Fibroblast of skin of abdomen (primary cell): ENCODE measurements at regions not wholly inside any gene's neighbourhood (a gene's known extent, or its start where the extent isn't known, plus 50 kb on each side); places are given as distances from the start of the nearest gene placed in this dataset.
"Not testable (repeated sequence)": the region's sequence is repeated elsewhere in the genome, so short reads cannot be mapped to it uniquely, and the experiment has no call there.

Experiments used
- DNase-seq: peaks from one replicate; pipeline ENCODE4 v3.0.0-alpha.2; 2013

GRCh38 chr1:102659876-102660483 lies 448.3 kb downstream of the COL11A1 start:
- DNase-seq, result not testable (repeated sequence)

- no peak for DNase-seq
Measured at GRCh38 chr1:102655034-102655433, 453.3 kb downstream of the COL11A1 start.

- DNase-seq, result no peak
Measured at GRCh38 chr1:102640872-102641271, 467.4 kb downstream of the COL11A1 start.

GRCh38 chr1:102640312-102640711 lies 468.0 kb downstream of the COL11A1 start:
- no peak for DNase-seq

- no peak for DNase-seq
Measured at GRCh38 chr1:102631691-102632090, 476.6 kb downstream of the COL11A1 start.

DNA sequence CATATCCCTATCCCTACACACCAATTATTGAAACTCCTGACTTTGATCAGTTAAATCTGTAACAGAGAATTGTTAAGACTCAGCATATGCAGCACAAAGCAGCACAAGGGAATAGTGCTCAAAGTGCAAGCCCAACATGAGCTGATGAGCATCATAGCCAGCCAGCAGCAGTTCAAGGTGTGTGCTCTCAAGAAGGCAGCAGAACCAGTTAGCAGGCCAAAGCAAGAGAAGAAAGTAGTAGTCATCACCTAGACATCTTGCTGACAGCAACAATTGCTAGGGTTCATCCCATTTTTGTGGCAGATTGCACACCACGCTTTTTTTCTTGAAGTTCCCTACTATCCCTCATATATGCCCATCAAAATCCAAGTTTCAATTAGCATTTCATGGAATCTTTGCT lies 478.3 kb downstream of the COL11A1 start:
- no peak for DNase-seq

DNA sequence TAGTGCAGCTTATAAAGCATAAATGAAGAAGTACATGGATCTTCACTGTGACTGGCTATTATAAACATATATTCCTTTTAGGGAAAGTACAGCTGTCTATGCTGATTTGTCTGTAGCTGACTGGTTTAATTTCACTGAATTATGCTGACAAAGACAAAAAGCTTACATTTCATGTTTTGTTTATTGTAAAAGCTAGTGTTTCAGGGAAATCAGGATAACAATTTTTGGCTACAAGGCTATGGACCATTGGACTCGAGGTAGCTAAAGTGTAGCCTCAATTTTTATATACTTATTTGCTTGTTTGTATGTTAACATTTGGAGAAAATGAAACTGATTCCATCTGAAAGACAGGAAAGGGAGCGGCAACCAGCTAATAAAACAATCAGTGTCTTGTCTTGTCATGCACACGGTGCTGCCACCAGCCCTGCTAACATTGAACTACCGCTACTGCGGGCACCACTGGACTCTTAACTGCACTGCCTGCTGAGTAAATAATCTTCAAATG lies 480.2 kb downstream of the COL11A1 start:
- no peak for DNase-seq

GRCh38 chr1:102627145-102627544 lies 481.2 kb downstream of the COL11A1 start:
- no peak for DNase-seq

GRCh38 chr1:102615896-102616295 lies 492.4 kb downstream of the COL11A1 start:
- no peak for DNase-seq

- no peak for DNase-seq
Measured at GRCh38 chr1:102595106-102595505, 513.2 kb downstream of the COL11A1 start.

DNA sequence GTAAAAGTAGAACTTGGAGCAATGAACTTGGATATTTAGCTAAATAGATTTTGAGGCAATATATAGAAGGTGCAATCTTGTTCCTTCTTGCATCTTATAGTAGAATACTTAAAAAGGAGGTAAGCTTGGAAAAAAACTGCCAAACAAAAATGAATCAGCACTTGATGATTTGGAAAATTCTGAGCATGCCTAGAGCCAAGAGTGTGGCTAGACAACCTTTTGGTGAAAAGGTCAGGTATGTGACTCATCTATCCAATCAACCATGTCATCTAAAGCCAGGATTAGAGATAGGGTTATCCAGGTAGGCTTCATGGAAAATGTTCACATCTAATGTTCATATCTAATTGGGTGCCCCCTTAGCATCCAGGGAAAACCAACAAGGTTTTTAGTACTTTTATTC lies 515.0 kb downstream of the COL11A1 start:
- no peak for DNase-seq

GRCh38 chr1:102588536-102588935 lies 519.8 kb downstream of the COL11A1 start:
- no peak for DNase-seq

DNA sequence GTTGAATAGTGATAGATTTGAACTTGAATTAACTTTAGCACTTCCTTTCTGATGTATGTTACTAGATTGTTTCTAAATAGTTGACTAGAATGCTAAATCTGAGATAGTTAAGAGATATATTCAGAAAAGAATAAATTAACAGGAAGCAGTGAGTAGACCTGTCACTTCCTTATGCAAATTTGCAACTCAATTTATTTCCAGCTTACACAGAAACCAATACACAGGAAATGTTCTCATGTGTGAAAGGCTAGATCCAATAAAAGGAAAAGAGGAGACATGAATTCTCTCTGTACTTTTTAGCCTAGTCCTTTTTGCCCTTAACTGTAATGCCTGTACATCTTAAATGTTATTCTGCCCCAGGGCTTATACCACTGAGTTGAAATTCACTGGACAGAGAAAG lies 522.3 kb downstream of the COL11A1 start:
- DNase-seq, result no peak

GRCh38 chr1:102580806-102581205 lies 527.5 kb downstream of the COL11A1 start:
- DNase-seq, result no peak

- no peak for DNase-seq
Measured at GRCh38 chr1:102578804-102579203, 529.5 kb downstream of the COL11A1 start.

- no peak for DNase-seq
Measured at GRCh38 chr1:102572637-102573036, 535.7 kb downstream of the COL11A1 start.

DNA sequence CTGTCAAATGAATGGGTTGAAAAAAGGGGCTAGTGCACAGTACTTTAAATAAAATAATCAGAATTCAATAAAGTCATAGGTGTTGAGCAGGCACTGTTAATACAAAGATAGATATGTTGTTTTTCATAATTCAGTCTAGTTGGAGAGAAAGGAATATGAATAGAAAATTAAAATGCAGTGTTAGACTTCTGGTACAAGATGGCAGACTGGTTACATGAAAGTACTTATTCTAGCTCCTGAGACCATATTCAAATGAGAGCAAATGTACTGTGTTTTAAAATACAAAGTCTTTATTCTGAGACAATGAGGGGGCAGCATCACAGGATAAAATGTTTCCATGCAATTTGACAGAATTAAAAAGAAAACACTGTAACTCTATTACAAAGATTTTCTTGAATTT lies 542.1 kb downstream of the COL11A1 start:
- DNase-seq, result no peak

- DNase-seq, result no peak
Measured at GRCh38 chr1:102562380-102562779, 545.9 kb downstream of the COL11A1 start.

DNA sequence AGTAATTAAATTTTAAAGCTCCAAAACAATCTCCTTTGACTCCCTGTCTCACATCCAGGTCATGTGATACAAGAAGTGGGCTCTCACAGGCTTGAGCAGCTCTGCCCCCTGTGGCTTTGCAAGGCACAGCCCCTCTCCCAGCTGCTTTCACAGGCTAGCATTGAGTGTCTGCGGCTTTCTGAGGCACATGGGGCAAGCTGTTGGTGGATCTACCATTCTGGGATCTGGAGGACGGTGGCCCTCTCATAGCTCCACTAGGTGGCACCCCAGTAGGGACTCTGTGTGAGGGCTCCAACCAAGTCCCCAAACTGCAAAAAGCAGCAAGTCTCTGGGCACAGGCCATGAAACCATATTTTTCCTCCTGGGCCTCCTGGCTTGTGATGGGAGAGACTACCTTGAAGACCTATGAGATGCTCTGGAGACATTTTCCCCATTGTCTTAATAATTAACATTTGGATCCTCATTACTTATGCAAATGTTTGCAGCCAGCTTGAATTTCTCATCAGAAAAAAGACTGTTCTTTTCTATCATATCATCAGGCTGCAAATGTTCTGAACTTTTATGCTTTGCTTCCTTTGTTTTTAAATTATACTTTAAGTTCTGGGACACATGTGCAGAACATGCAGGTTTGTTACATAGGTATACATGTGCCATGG lies 554.1 kb upstream of the OLFM3 start:
- no peak for DNase-seq

DNA sequence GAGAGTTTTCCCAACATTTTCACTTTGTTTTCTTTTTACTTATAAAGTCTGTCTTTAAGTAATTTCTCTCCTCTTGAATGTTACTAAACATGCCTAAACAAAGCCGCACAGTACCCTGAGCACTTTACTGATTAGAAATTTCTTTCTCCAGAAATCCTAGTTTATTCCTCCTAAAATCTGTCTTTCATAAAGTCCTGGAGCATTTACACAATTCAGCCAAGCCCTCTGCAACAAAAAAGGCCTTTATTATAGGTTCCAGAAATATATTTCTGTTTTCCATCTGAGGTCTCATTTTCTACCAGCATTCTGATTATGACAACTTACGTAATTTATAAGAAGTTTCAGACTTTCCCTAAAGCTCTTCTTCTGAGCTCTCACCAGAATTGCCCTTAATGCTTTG lies 549.5 kb upstream of the OLFM3 start:
- DNase-seq, result no peak

DNA sequence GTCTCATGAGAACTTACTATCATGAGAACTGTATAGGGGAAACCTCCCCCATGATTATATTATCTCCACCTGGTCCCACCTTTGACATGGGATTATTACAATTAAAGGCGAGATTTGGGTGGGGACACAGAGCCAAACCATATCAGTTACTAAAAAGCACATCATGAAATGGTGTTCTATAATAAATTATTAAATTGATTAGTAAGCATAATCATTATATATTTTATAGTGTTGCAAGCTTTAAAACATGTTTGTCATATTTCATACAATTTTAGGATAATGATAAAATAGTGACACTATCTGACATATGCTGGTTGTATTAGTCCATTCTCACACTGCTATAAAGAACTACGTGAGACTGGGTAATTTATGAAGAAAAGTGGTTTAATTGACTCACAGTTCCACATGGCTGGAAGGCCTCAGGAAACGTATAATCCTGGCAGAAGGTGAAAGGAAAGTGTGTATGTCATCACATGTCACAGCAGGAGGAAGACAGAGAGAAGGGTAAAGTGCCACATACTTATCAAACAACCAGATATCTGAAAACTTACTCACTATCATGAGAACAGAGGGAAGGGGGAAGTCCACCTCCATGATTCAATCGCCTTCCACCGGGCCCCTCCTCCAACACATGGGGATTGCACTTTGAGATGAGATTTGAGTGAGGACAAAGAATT lies 539.2 kb upstream of the OLFM3 start:
- no peak for DNase-seq

DNA sequence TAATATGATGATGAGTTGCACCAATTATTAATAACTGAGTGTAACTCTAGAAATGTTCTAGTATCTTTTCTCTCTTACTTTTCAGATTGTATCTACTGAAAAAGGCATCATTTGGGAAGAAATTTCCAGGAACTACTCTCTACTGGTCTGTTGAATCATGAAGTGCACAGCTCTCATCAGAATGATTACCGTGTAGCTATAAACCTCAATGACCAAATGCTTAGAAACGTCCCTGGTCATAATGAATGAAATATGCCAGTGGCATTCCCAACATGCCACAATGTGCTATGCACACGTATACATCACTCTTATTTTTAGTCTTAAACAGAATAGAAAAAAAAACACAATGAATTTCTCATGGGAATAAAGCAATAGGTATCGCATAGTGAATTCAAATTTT lies 534.3 kb upstream of the OLFM3 start:
- peak; percentile 3 for DNase-seq

- DNase-seq, result no peak
Measured at GRCh38 chr1:102529446-102529845, 532.7 kb upstream of the OLFM3 start.

- no peak for DNase-seq
Measured at GRCh38 chr1:102500758-102501157, 504.0 kb upstream of the OLFM3 start.
